RKO (cell line): ENCODE measurements at regions not wholly inside any gene's neighbourhood (a gene's known extent, or its start where the extent isn't known, plus 50 kb on each side); places are given as distances from the start of the nearest gene placed in this dataset.
"Not testable (repeated sequence)": the region's sequence is repeated elsewhere in the genome, so short reads cannot be mapped to it uniquely, and the experiment has no call there.

Experiments used
- DNase-seq: peaks from one replicate; pipeline ENCODE4 v3.0.0-alpha.2; 2016; ENCODE audit warnings: low spot score

DNA sequence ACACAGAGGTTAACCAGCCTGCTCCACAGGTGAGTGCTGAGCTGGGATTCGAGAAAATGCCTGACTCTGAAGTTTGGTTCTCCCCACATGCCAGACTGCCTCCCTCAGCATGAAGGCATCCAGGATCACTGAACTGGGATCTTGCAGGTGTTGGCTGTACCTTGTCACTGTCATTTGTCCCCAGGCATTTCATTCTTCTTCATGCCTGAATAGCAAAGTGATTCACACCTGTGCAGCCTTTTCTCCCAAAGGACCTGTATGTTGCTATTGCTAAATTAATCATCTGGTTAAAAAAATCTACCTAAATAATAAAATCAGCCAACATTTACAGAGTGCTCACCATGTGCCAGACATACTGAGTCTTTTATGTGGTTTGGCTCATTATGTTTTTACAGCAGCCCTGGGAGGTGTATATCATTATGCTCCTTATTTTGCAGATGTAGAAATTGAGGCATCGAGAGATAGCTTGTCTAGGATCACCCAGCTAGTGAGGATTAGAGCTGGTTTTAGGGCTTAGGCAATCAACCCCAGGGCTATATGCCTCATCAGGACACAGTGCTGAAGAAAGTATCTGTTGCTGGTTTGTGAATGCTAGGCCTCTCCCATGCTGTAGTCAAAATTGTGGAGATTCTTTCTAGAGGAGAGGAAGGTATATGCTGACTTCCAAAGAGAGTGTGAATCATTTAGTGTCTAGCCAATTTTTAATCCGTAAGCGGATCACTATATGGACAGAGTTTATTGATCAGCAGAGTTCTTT, 204.4 kb downstream of the HIPK3 start:
- DNase-seq: no peak

GRCh38 chr11:33457948-33458347, 200.8 kb downstream of the HIPK3 start:
- no peak for DNase-seq

DNA sequence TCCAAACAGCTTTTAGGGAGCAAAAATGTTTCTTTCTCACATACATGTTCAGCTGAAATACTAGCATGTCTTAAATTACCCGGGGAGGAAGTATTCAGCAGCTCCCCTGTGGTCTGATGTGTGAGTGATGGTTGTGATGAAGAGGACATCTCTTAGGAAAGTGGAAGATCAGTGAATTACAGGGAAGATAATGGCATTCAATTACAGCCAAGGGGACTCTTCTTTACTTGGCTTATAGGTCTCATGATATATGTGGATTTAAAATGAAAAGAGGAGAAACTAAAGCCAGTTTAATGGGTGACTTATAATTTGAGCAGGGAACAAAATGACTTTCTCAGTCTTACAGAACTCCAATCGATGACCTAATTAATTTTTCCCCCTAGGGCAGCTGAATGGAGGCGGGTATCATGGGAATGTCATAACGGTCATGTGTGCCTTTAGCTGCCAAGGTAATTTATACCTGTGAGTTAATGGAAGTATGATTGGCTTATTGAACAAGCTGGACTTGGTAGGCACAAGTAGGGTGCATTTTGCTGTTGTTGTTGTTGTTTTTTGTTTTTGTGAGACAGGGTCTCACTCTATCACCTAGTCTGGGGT, 198.8 kb downstream of the HIPK3 start:
- DNase-seq: no peak

GRCh38 chr11:33454264-33454663, 197.1 kb downstream of the HIPK3 start:
- no peak for DNase-seq

DNA sequence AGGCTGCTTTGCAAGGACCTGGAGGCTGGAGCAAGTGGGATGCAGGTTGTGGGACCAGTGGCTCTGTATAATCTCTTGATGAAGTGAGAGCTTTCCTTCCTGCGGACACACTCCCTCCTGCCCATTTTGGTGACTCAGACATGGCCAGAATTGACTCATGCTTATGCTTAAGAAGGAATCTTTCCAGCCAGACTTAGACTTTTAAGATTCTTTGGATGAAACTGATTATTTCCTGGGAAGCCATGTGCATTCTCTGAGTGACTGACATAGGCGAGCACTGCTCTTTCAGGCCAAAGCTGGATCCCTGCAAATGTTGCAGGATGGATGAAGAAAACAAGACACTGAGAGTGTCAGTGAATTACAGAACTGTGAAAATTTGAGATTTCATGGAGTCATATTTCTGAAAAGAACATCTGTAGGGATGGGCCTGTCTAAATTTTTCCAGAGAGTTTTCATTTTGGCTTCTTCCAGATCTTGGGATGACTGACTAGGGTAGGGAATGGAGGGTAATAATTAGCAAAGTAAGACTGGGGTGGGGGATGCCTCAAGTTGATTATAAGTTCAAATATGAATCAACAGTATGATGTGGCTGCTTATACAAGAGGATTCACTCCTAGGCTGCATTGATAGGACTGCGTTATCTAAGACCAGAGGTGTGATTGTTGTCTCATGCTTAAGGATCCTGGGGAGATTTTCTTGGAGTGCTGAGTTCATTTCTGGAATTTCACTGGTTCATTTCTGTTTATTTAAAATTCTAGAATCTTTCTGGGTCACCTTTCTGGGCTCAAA, 195.8 kb downstream of the HIPK3 start:
- DNase-seq: peak; percentile 72

- no peak for DNase-seq
Measured at GRCh38 chr11:33451364-33451763, 194.2 kb downstream of the HIPK3 start.

GRCh38 chr11:33449798-33450197, 192.6 kb downstream of the HIPK3 start:
- DNase-seq: no peak

DNA sequence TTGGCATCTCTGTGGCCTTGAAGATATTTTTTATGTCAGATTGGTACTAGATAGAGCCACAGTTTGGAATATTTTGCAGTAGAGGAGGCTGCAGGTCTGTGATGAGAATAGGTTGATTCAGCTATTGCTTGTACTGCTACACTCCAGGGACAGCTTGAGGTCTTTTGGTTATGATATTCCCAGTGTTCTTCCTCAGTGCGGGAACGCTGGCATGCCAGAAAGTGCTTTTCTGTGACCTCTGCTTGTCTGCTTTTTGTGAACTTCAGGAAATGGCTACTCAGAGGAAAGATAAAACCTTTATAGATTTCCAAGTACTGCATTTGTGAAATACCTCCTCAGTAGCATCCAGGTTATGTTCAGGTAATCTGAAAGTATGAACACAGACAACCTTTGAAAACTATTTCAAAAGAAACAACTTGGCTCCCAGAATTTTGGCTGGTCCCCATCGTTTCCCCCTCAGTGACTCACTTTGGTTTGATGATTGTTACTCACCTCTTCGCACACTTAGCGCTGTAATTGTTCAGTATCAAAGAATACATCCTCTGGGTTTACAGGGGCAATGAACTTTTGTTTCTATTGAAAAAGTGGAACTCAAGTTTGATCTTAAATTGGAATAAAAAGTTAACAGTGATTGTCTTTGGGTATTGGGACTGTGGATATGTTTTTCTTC, 191.4 kb downstream of the HIPK3 start:
- DNase-seq: no peak

GRCh38 chr11:33445761-33446161, 188.6 kb downstream of the HIPK3 start:
- DNase-seq: no peak

DNA sequence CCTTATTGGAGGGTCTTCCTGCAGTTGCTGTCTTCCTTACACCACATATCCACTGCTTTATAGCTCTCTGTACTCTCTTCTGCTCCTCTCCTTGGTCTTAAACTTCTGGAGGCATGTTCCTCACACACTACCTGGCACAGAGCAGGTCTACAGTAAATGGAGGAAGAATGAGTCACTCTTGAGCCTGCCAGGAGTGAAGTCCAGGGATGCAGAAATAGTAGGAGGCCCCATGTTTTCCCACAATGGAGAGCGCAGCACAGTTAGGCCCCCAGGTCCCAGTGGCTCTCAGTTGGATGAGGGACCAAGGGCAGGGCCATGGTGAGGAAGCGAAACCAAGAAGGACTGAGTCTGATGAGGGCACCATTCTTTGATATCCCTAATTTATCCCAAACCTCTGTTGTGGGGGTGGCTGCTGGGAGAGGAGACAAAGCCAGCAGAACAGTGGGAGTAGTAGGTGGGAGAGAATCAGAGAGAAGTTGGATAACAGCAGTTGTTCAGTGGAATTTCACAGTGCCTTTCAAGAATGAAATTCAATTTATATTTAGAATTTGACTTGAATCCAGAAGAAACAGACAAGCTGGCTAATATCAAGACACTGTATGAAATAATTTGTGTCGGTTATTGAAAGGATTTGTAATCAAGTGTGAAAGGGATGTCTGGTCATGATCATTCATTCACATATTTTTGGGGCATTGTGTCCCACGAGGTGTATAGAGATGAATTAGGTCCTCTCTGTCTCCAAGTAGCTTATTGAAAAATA, 187.8 kb downstream of the HIPK3 start:
- no peak for DNase-seq

- no peak for DNase-seq
Measured at GRCh38 chr11:33443684-33444083, 186.5 kb downstream of the HIPK3 start.

DNA sequence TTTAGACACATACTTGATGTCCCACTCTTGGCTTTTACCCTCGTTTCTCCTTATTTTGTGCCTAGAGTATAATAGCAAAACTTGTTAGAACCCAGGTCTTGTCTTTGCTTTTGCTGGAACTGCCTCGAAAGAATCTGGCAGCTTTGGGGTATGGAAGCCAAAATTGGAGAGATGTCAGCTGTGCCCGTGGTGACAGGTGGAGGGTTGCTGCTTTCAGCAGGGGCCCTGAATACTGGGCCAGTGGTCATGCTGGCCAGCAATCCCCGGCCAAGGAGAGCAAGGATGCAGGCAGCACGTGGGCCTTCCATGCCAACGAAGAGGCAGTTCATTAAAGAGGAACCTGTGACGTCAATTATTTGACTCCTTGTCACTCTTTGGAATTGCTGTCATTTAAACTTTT, 181.1 kb downstream of the HIPK3 start:
- DNase-seq: no peak

DNA sequence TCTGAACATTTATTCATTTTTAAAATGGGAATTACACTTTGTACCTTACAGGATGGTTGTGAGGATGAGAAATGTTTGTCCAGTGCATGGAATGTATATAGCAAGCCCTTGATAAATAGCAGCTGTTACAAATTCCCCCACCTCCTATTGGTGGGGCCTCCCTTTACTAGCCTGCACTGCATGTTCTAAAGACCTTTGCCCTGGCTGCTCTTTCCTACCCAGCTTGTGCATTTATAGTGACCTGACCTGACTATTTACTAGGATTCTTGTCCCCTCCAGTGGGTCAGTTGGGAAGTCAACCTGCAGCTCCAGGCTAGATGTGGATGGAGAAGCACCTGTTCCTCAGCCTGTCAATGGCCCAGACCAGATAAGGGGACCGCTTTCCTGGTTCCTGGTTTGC, 180.3 kb downstream of the HIPK3 start:
- DNase-seq: no peak

DNA sequence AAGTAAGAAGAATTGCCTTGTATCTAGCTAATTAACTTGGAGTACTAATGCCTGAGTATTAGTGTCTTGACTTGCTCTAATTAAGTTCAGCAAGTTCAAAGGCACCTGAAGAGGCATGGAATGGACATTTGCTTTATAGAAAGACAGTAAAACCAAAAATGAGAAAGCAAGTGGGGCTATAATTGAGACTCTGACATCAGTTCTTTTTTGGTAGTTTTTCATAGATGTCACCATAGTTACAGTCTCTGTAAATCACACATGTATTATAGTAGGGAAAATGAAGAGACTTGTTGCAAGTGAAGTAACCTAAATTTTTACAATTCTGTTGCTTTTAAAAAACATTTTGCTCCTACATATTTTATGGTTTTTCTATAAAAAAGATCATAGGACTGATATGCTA, 178.0 kb downstream of the HIPK3 start:
- DNase-seq: no peak

GRCh38 chr11:33434294-33434693, 177.1 kb downstream of the HIPK3 start:
- DNase-seq: no peak

DNA sequence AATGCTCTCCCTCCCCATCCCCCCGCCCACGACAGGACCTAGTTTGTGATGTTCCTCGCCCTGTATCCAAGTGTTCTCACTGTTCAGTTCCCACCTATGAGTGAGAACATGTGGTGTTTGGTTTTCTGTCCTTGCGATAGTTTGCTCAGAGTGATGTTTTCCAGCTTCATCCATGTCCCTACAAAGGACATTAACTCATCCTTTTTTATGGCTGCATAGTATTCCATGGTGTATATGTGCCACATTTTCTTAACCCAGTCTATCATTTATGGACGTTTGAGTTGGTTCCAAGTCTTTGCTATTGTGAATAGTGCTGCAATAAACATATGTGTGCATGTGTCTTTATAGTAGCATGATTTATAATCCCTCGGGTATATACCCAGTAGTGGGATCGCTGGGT, 171.3 kb downstream of the HIPK3 start:
- DNase-seq: not testable (repeated sequence)

DNA sequence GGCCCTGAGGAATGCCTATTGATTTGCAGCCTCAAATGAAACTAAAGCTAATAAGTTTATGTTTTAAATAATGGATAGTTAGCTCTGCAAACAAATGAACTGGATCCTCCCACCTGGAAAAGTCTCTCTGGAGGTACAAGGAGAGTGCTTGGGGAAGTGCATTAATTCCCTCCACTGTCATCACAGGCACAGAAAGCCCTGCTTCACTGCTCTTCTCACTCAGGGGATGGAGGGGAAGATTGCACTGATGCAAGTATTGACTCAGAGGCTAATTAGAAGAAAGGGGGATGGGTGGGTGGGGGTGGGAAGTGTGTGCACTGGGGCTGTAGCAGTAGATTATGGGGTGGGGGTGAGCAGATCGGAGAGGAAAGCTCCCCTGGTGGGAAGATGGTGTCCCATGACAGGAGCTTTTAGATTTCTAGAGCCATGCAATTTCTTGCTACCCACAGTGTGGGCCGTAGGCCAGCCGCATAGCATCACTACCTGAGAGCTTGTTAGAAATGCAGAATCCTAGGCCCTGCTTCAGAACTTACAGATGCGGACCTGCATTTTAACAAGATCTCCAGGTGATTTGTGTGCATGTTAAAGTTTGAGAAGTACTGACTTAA, 163.9 kb downstream of the HIPK3 start:
- DNase-seq: no peak

GRCh38 chr11:33419924-33420323, 162.7 kb downstream of the HIPK3 start:
- no peak for DNase-seq

GRCh38 chr11:33417121-33417520, 159.9 kb downstream of the HIPK3 start:
- DNase-seq: no peak

- DNase-seq: no peak
Measured at GRCh38 chr11:33413301-33413700, 156.1 kb downstream of the HIPK3 start.

GRCh38 chr11:33412241-33412640, 155.1 kb downstream of the HIPK3 start:
- DNase-seq: no peak
